H1 (cell line): ENCODE measurements at regions not wholly inside any gene's neighbourhood (a gene's known extent, or its start where the extent isn't known, plus 50 kb on each side); places are given as distances from the start of the nearest gene placed in this dataset.

Source experiments
- CTCF ChIA-PET: fragments of 300-600 bp; sonication (Branson Sonifier 250); formaldehyde crosslinking; loops from one replicate; lab custom pipeline; 2021; ENCODE audit not compliant: partially characterized antibody; lab: Charles Lee
- POLR2A ChIA-PET: fragments of 300-600 bp; sonication (Branson Sonifier 250); formaldehyde crosslinking; loops from one replicate; lab custom pipeline; 2021; ENCODE audit warnings: inconsistent platforms; ENCODE audit not compliant: partially characterized antibody; lab: Charles Lee
- DNase-seq, 2 experiments: peaks; one replicate each; pipeline versions ENCODE4 v3.0.0 to v3.0.0-alpha.2; 2010 to 2022; ENCODE audit warnings: low spot score in 2 of 2, low read depth in 1 of 2, mixed read lengths in 1 of 2
- FAIRE-seq: peaks from 2 replicates; lab custom pipeline; 2011; peaks lifted over from hg19 to GRCh38; lab: Jason Lieb, UNC
- H2AFZ ChIP-seq: 2 replicates; pipeline ENCODE4 v1.8.1; 2012; ENCODE audit warnings: low read length, inconsistent platforms
- H2AK5ac ChIP-seq: 2 replicates; pipeline ENCODE4 v1.6.1; 2013; ENCODE audit warnings: low read depth, low read length
- H2BK120ac ChIP-seq: replicated peaks from 2 replicates; pipeline ENCODE3; 2013; ENCODE audit warnings: low read depth, low read length, inconsistent platforms
- H2BK12ac ChIP-seq: 2 replicates; pipeline ENCODE4 v1.6.1; 2013; ENCODE audit warnings: low read depth, low read length
- H2BK15ac ChIP-seq: 2 replicates; pipeline ENCODE4 v1.6.1; 2013; ENCODE audit warnings: low read length
- H2BK20ac ChIP-seq: 2 replicates; pipeline ENCODE4 v1.6.1; 2013; ENCODE audit warnings: low read length
- H2BK5ac ChIP-seq: 2 replicates; pipeline ENCODE4 v1.6.1; 2013; ENCODE audit warnings: low read depth, low read length
- H3K14ac ChIP-seq: 2 replicates; pipeline ENCODE4 v1.6.1; 2013; ENCODE audit warnings: inconsistent platforms; ENCODE audit not compliant: insufficient read length
- H3K18ac ChIP-seq: 2 replicates; pipeline ENCODE4 v1.6.1; 2013; ENCODE audit warnings: low read length; ENCODE audit errors: extremely low read depth
- H3K23ac ChIP-seq: 2 replicates; pipeline ENCODE4 v1.6.1; 2013; ENCODE audit warnings: inconsistent platforms; ENCODE audit not compliant: insufficient read length
- H3K23me2 ChIP-seq: 2 replicates; pipeline ENCODE4 v1.6.1; 2013; ENCODE audit warnings: low read depth, low read length
- H3K27ac ChIP-seq: 2 replicates; pipeline ENCODE4 v1.6.1; 2011; ENCODE audit warnings: low read depth, low read length, inconsistent platforms
- H3K27me3 ChIP-seq, 4 experiments: replicated peaks in 1 of 4; 1 replicate in 1 of 4; 2 replicates in 3 of 4; pipeline versions ENCODE4 v1.6.1 to v1.8.1; 2011 to 2013; ENCODE audit warnings: low read length in 3 of 4, mild to moderate bottlenecking in 3 of 4, inconsistent platforms in 2 of 4, mixed read lengths in 2 of 4, moderate library complexity in 1 of 4; ENCODE audit not compliant: control insufficient read depth in 3 of 4, insufficient read depth in 3 of 4; ENCODE audit errors: extremely low read depth in 1 of 4
- H3K36me3 ChIP-seq, 4 experiments: 2 replicates each; pipeline versions ENCODE4 v1.6.1 to v1.8.1; 2011 to 2013; ENCODE audit warnings: mild to moderate bottlenecking in 4 of 4, low read length in 3 of 4, moderate library complexity in 2 of 4, control low read depth in 1 of 4, inconsistent platforms in 1 of 4; ENCODE audit not compliant: insufficient read depth in 4 of 4, control insufficient read depth in 2 of 4
- H3K4ac ChIP-seq: replicated peaks from 2 replicates; pipeline ENCODE3; 2013; ENCODE audit warnings: low read length, low read depth, mixed read lengths, inconsistent platforms; ENCODE audit not compliant: insufficient read length
- H3K4me1 ChIP-seq, 4 experiments: replicated peaks in 1 of 4; 1 replicate in 1 of 4; 2 replicates in 3 of 4; pipeline versions ENCODE4 v1.6.1 to v1.8.1; 2011 to 2013; ENCODE audit warnings: low read length in 3 of 4, inconsistent platforms in 2 of 4, mixed read lengths in 1 of 4; ENCODE audit not compliant: insufficient read depth in 4 of 4, control insufficient read depth in 3 of 4
- H3K4me2 ChIP-seq, 2 experiments: 2 replicates each; pipeline versions ENCODE4 v1.6.1 to v1.8.1; 2011 to 2013; ENCODE audit warnings: low read depth in 2 of 2, low read length in 2 of 2, control low read depth in 1 of 2, inconsistent platforms in 1 of 2, mild to moderate bottlenecking in 1 of 2; ENCODE audit not compliant: insufficient read depth in 1 of 2
- H3K4me3 ChIP-seq, 4 experiments: fragments of 200-600, 300-600 bp in 1 of 4; sonication (generic), shearing (Covaris generic), sonication (Bioruptor Twin) in 1 of 4; 2 replicates each; pipeline versions ENCODE4 v1.5.1 to v1.8.1; 2011 to 2016; ENCODE audit warnings: low read length in 4 of 4, low read depth in 3 of 4, control low read depth in 2 of 4, inconsistent platforms in 2 of 4, mild to moderate bottlenecking in 2 of 4, mixed read lengths in 1 of 4, moderate library complexity in 1 of 4; ENCODE audit not compliant: insufficient read depth in 2 of 4; ENCODE audit errors: extremely low read depth in 1 of 4
- H3K56ac ChIP-seq: replicated peaks from 2 replicates; pipeline ENCODE3; 2013; ENCODE audit warnings: low read depth, mild to moderate bottlenecking, mixed read lengths, low read length, inconsistent platforms; ENCODE audit not compliant: insufficient read length
- H3K79me1 ChIP-seq: 2 replicates; pipeline ENCODE4 v1.6.1; 2013; ENCODE audit warnings: low read depth, low read length, control low read depth
- H3K79me2 ChIP-seq, 2 experiments: 2 replicates each; pipeline versions ENCODE4 v1.6.1 to v1.8.1; 2012 to 2013; ENCODE audit warnings: low read length in 2 of 2, mild to moderate bottlenecking in 2 of 2, inconsistent platforms in 1 of 2; ENCODE audit not compliant: insufficient read depth in 2 of 2, control insufficient read depth in 1 of 2
- H3K9ac ChIP-seq, 4 experiments: replicated peaks in 1 of 4; 1 replicate in 1 of 4; 2 replicates in 3 of 4; pipeline versions ENCODE4 v1.6.1 to v1.8.1; 2011 to 2013; ENCODE audit warnings: low read depth in 3 of 4, low read length in 3 of 4, control low read depth in 2 of 4, mild to moderate bottlenecking in 2 of 4, moderate library complexity in 2 of 4, inconsistent platforms in 1 of 4; ENCODE audit errors: extremely low read depth in 1 of 4
- H3K9me3 ChIP-seq, 2 experiments: 2 replicates each; pipeline versions ENCODE4 v1.6.1 to v1.8.1; 2012 to 2013; ENCODE audit warnings: mild to moderate bottlenecking in 2 of 2, moderate library complexity in 2 of 2, control low read depth in 1 of 2, inconsistent platforms in 1 of 2, low read depth in 1 of 2, low read length in 1 of 2, mixed read lengths in 1 of 2; ENCODE audit not compliant: insufficient read depth in 2 of 2
- H4K20me1 ChIP-seq, 2 experiments: replicated peaks in 1 of 2; 2 replicates each; pipeline versions ENCODE3 to v1.8.1; 2011 to 2013; ENCODE audit warnings: inconsistent platforms in 2 of 2, low read length in 2 of 2, mild to moderate bottlenecking in 1 of 2; ENCODE audit not compliant: insufficient read depth in 2 of 2, control insufficient read depth in 1 of 2
- H4K5ac ChIP-seq: 2 replicates; pipeline ENCODE4 v1.6.1; 2013; ENCODE audit warnings: low read length, low read depth, mixed read lengths, inconsistent platforms; ENCODE audit not compliant: insufficient read length
- H4K8ac ChIP-seq: 2 replicates; pipeline ENCODE4 v1.8.0; 2013; ENCODE audit warnings: mild to moderate bottlenecking, moderate library complexity, low read length, inconsistent platforms; ENCODE audit not compliant: insufficient read depth; ENCODE audit errors: extremely low read depth
- H4K91ac ChIP-seq: replicated peaks from 2 replicates; pipeline ENCODE3; 2013; ENCODE audit warnings: low read length, mixed read lengths, inconsistent platforms; ENCODE audit not compliant: insufficient read length
- CEBPB ChIP-seq: IDR thresholded peaks from 2 replicates; pipeline ENCODE4 v1.6.1; 2012; ENCODE audit warnings: low read depth, low read length
- JUN ChIP-seq: IDR thresholded peaks from 2 replicates; pipeline ENCODE4 v1.6.1; 2011; ENCODE audit warnings: low read depth, mild to moderate bottlenecking, improper control_type of control experiment, low read length
- USF2 ChIP-seq: IDR thresholded peaks from 2 replicates; pipeline ENCODE4 v1.6.1; 2011; ENCODE audit warnings: low read length, improper control_type of control experiment
- ZNF274 ChIP-seq: IDR thresholded peaks from 2 replicates; pipeline ENCODE4 v1.7.0; 2012; ENCODE audit warnings: low read length, borderline replicate concordance; ENCODE audit errors: extremely low read depth
- WGBS, 2 experiments: shearing (Covaris generic) in 1 of 2; methylation state at CpG; one replicate each; pipeline versions ENCODE4 v1.1.6 to v1.1.7; 2013 to 2015; ENCODE audit warnings: low lambda C conversion rate in 2 of 2, mixed read lengths in 2 of 2, inconsistent platforms in 1 of 2, low coverage in 1 of 2, missing lambda C conversion rate in 1 of 2; ENCODE audit not compliant: insufficient replicate concordance in 2 of 2, insufficient coverage in 1 of 2, insufficient read length in 1 of 2; ENCODE audit errors: extremely low coverage in 1 of 2, missing lambda C conversion rate in 1 of 2; 5-methylcytosine and 5-hydroxymethylcytosine counted together

- no peak overlapping the region for H3K14ac ChIP-seq
- H3K36me3 ChIP-seq, result no peaks in the 10 kb centered on the region
- no peaks in the 10 kb centered on the region for H3K79me2 ChIP-seq
- no peak overlapping the region; the same call in 1 of the 2 replicates for H2BK15ac ChIP-seq
- H3K4me1 ChIP-seq, result no peaks in the 10 kb centered on the region; a peak in 1 of 7 replicates
- CTCF ChIA-PET, result no interaction called here
- no peak overlapping the region for H3K18ac ChIP-seq
- TF ChIP-seq ZNF274 (no peak), CEBPB (0 out of 2 replicates have a peak, but pooled peaks have one; percentile 42), JUN (no peak), USF2 (no peak)
- no peak overlapping the region for H2BK12ac ChIP-seq
- no peaks in the 10 kb centered on the region for H4K20me1 ChIP-seq
- H3K27ac ChIP-seq, result no peak overlapping the region
- no peak overlapping the region for H2BK20ac ChIP-seq
- no peak overlapping the region for H3K4ac ChIP-seq
- DNase-seq (no peak), FAIRE-seq (no peak)
- H2BK5ac ChIP-seq, result no peak overlapping the region
- H4K8ac ChIP-seq, result no peak overlapping the region
- H3K79me1 ChIP-seq, result no peaks in the 10 kb centered on the region
- WGBS, 2 experiments, result 89% methylated on average over 8 of the region's 8 CpGs; no CpG with 5 or more reads in 1 of the 2 experiments
- no peak overlapping the region for H3K23ac ChIP-seq
- no peak overlapping the region for H3K4me3 ChIP-seq
- H3K9ac ChIP-seq, result no peak overlapping the region
- H3K9me3 ChIP-seq, result no peaks in the 10 kb centered on the region; a peak in 1 of 4 replicates
- H2BK120ac ChIP-seq, result no peak overlapping the region
- no peak overlapping the region for H3K56ac ChIP-seq
- no peak overlapping the region for H4K91ac ChIP-seq
- no peaks in the 10 kb centered on the region for H3K23me2 ChIP-seq
- H4K5ac ChIP-seq, result peak overlapping the region; percentile 15
- peak overlapping the region in 1 of 2 experiments; percentile 36; a peak in 1 of 4 replicates for H3K4me2 ChIP-seq
- POLR2A ChIA-PET, result no interaction called here
- no peaks in the 10 kb centered on the region for H3K27me3 ChIP-seq
- no peak overlapping the region for H2AK5ac ChIP-seq
- 0 out of 2 replicates have a peak overlapping the region, but pooled peaks have one; percentile 1 for H2AFZ ChIP-seq
Observed at GRCh38 chr22:47738472-47739013, 976.1 kb downstream of the TBC1D22A start.
